Prostate gland (tissue), 2 donors: ENCODE measurements at regions not wholly inside any gene's neighbourhood (a gene's known extent, or its start where the extent isn't known, plus 50 kb on each side); places are given as distances from the start of the nearest gene placed in this dataset.

Experiments used
- DNase-seq: peaks from one replicate; pipeline ENCODE4 v3.0.0-alpha.2; 2019; ENCODE audit warnings: low spot score
- H3K27ac ChIP-seq, 2 donors: fragments of 200-600 bp; sonication (generic); 2 replicates each; pipeline ENCODE4 v1.5.1; 2017 to 2019
- H3K27me3 ChIP-seq: fragments of 200-600 bp; sonication (generic); replicated peaks from 2 replicates; pipeline ENCODE4 v1.5.1; 2019; ENCODE audit not compliant: insufficient read depth
- H3K36me3 ChIP-seq, 2 donors: fragments of 200-600 bp; sonication (generic); 1 replicate in 1 of 2; 2 replicates in 1 of 2; pipeline versions ENCODE4 v1.5.1 to v1.8.1; 2017 to 2019
- H3K4me1 ChIP-seq: fragments of 200-600 bp; sonication (generic); replicated peaks from 2 replicates; pipeline ENCODE4 v1.5.1; 2019
- H3K4me3 ChIP-seq, 2 donors: fragments of 200-600 bp; sonication (generic); 2 replicates each; pipeline ENCODE4 v1.5.1; 2017 to 2019
- H3K9me3 ChIP-seq: fragments of 200-600 bp; sonication (generic); 2 replicates; pipeline ENCODE4 v1.5.1; 2017
- CTCF ChIP-seq, 4 experiments: fragments of 200-600 bp in 2 of 4; fragments of 450-650 bp in 2 of 4; sonication (generic) in 2 of 4; IDR thresholded peaks; 1 replicate in 3 of 4; 2 replicates in 1 of 4; pipeline ENCODE4 v1.5.1; 2016 to 2019; ENCODE audit warnings: antibody characterized with exemption in 4 of 4, mild to moderate bottlenecking in 2 of 4, moderate library complexity in 2 of 4
- POLR2A ChIP-seq: fragments of 450-650 bp; IDR thresholded peaks from one replicate; pipeline ENCODE4 v1.6.1; 2016; ENCODE audit warnings: antibody characterized with exemption, mild to moderate bottlenecking
- POLR2AphosphoS5 ChIP-seq: sonication (generic); formaldehyde crosslinking; IDR thresholded peaks from one replicate; pipeline ENCODE4 v1.6.1; 2017; ENCODE audit warnings: antibody characterized with exemption
- WGBS: methylation state at CpG from one replicate; pipeline ENCODE4 v1.1.5; 2018; 5-methylcytosine and 5-hydroxymethylcytosine counted together
- intact Hi-C: fragments of 100-400 bp; cut with DNase I; formaldehyde crosslinking; loops from one replicate; pipeline ENCODE4 v1.14.2; 2022

GRCh38 chr10:22770270-22770669 is 55.9 kb upstream of the PIP4K2A start:
- intact Hi-C loops = no loop called here
- no peak for DNase-seq
- 36% methylated on average over 1 of the region's 1 CpG for WGBS
- Histone ChIP-seq H3K36me3 (no peaks in the 10 kb centered on the region), H3K4me1 (no peaks in the 10 kb centered on the region), H3K27ac (no peak overlapping the region), H3K9me3 (no peaks in the 10 kb centered on the region), H3K4me3 (no peak overlapping the region), H3K27me3 (no peaks in the 10 kb centered on the region)
- TF ChIP-seq CTCF (IDR thresholded peaks at IDR 0.05) (no peak), POLR2AphosphoS5 (peak; percentile 64)

- no peaks in the 10 kb centered on the region for H3K36me3 ChIP-seq
- no peak overlapping the region for H3K27ac ChIP-seq
- no peak overlapping the region for H3K4me3 ChIP-seq
- H3K4me1 ChIP-seq = no peaks in the 10 kb centered on the region
- no peaks in the 10 kb centered on the region for H3K27me3 ChIP-seq
- 46% methylated on average over 2 of the region's 2 CpGs for WGBS
- no peaks in the 10 kb centered on the region for H3K9me3 ChIP-seq
- DNase-seq = no peak
- TF ChIP-seq POLR2A (no peak), CTCF (IDR thresholded peaks at IDR 0.05) (no peak), POLR2AphosphoS5 (no peak)
- intact Hi-C loops = no loop called here
Measured at GRCh38 chr10:22767859-22768258, 53.5 kb upstream of the PIP4K2A start.

GRCh38 chr10:22766693-22767092 is 52.3 kb upstream of the PIP4K2A start:
- no peak for DNase-seq
- H3K4me3 ChIP-seq = no peak overlapping the region
- TF ChIP-seq CTCF (IDR thresholded peaks at IDR 0.05) (no peak), POLR2A (no peak), POLR2AphosphoS5 (no peak)
- no peaks in the 10 kb centered on the region for H3K9me3 ChIP-seq
- no peaks in the 10 kb centered on the region for H3K27me3 ChIP-seq
- intact Hi-C loops = no loop called here
- H3K27ac ChIP-seq = no peak overlapping the region
- 6% methylated on average over 3 of the region's 3 CpGs for WGBS
- H3K36me3 ChIP-seq = no peaks in the 10 kb centered on the region
- no peaks in the 10 kb centered on the region for H3K4me1 ChIP-seq

- Histone ChIP-seq H3K27me3 (no peaks in the 10 kb centered on the region), H3K4me1 (no peaks in the 10 kb centered on the region), H3K4me3 (no peak overlapping the region), H3K9me3 (no peaks in the 10 kb centered on the region), H3K27ac (no peak overlapping the region), H3K36me3 (no peaks in the 10 kb centered on the region)
- no peak for DNase-seq
- intact Hi-C loops = no loop called here
- WGBS = 89% methylated on average over 6 of the region's 6 CpGs
- TF ChIP-seq POLR2A (no peak), POLR2AphosphoS5 (no peak), CTCF (IDR thresholded peaks at IDR 0.05) (no peak)
Measured at GRCh38 chr10:22765660-22766547, 51.5 kb upstream of the PIP4K2A start.

- Histone ChIP-seq H3K27me3 (no peaks in the 10 kb centered on the region), H3K4me3 (no peak overlapping the region), H3K9me3 (no peaks in the 10 kb centered on the region), H3K36me3 (no peaks in the 10 kb centered on the region), H3K27ac (no peak overlapping the region), H3K4me1 (no peaks in the 10 kb centered on the region)
- TF ChIP-seq POLR2A (no peak), POLR2AphosphoS5 (no peak), CTCF (IDR thresholded peaks at IDR 0.05) (no peak)
- WGBS = 82% methylated on average over 2 of the region's 2 CpGs
- intact Hi-C loops = no loop called here
- DNase-seq = no peak
Measured at GRCh38 chr10:22764639-22765038, 50.3 kb upstream of the PIP4K2A start.
